Stimulated activated naive CD4-positive, alpha-beta T cell treated with Interleukin-2 at 50 U/mL for 16 hours (primary cell): ENCODE measurements at regions not wholly inside any gene's neighbourhood (a gene's known extent, or its start where the extent isn't known, plus 50 kb on each side); places are given as distances from the start of the nearest gene placed in this dataset.

Source experiments
- DNase-seq: peaks from one replicate; lab custom pipeline; 2025; lab: John Stamatoyannopoulos, UW

DNA sequence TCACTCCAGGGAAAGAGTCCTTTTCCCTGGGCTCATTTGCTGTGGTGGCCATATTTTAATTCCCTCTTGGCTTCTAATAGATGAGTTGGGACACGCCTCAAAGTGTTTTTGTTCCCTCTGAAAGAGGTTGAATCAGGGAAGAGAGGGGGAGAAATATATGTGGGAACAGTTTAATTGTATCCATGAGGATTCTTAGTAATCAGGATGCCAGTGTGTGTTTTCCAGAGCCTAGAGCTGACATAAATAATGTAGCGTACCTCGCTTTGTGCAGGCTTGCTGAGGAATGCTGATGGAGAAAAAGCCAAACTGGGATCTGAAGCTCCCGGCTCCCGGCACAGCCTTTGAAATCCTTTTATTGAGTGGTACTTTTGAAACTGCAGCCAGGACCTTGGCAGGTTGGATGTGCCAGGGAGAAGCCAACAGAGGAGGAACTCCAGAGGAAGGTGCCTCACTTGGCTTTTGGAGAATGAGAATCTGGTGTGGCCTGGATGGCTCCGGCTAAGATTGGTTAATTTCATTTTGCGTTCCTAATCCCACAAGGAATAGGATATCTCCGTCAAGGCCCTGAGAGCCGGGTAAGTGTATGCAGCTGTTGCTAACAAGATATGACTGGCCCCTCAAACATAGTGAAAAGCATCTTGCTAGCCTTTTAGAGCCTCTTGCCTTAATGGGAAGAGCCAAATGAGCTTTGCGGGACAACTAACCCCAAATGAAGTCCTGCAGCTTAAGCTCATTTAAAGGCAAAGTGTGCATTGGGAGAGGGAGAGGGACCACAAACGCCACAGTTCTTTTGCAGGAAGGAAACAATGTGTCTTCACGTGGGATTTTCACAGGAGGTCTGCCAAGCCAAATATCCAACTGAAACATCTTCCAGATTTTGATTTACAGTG is 471.1 kb upstream of the WWC1 start:
- DNase-seq, result no peak

DNA sequence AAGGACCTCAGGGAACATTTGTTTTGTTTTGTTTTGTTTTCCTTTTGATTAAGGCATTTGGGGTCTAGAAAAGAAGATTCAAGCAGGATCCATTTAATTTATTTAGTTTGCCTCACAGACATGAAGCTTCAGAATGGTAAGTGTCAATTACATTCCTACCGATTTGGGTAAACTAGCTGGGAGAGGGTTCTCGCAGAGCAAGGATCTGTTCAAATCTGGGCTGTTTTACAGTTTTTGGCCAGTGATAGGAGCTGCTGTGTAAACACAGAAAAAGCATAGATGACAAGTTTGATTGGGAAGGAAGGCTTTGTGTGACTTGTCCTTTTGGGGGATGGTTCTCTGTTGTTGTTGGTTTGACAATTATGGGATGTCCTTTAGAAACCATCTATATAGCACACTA is 470.3 kb upstream of the WWC1 start:
- no peak for DNase-seq

DNA sequence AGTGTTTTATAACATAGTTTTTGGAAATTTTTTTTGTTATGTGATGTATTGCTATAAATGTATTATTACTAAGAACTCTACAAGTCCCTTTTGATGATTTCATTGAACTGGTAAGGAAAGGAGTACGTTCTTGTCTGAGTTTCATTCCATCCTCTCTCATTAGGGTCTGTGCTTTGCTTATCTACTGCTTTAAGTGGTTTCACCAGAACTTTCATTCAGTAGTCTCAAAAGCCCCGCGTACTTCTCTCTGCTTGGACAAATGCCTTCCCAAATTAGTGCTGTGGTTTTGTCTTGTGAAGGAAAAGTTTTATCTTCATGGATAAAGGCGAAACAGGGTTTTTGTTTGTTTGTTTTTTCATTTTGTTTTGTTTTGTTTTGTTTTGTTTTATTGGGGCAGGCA is 469.8 kb upstream of the WWC1 start:
- no peak for DNase-seq

DNA sequence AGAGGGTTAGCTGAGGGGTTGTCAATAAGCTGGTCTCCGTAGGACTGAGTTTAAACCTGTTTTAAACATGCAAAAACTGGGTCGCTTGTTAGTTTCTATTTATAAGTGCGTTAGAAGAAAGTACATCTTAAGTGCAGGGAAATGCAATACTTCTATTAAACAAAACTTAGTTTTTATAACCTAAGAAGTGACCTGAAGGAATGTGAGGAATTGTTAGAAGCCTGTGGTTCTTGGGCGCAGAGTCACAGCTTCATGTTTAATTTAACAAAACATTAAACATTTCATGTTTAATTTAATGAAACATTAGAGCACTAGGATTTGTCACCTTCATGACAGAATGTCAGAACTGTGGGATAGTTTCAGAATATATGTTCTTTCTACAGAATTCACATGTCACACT is 469.2 kb upstream of the WWC1 start:
- no peak for DNase-seq

DNA sequence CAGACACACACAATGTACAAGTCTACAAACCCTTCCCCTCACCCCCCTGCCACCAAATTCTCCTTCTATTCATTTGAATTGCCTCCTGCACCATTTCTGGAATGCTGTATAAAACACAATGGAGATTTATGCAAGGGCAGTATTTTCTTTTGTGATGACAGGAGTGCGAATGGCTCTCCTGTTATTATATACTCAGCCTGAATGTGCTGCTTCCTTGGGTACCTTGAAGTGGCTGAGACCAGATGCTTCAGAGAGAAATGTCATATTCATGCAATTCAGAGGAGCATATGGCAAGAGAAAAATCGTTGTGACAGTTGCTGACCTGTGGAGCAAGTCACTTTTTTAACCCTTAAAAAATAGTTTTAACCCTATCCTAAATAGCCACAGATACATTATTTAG is 468.0 kb upstream of the WWC1 start:
- DNase-seq, result no peak

DNA sequence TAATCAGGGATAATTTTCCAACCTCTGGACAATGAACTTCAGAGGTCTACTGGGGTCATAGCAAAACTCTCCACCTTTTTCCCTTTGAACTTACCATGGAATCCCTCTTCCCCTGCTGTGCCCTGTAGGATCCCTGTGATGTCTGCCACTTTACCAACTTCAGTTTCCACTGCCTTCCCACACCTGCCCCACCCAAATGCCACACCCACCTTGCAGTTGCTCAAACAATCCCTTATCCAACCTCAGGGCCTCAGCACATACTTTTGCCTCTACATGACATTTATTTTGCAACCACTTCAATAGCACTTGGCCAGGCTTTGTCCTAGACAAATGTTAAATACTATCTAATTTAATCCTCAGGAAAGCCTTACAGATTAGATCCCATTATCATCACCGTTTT is 463.7 kb upstream of the WWC1 start:
- DNase-seq, result no peak

DNA sequence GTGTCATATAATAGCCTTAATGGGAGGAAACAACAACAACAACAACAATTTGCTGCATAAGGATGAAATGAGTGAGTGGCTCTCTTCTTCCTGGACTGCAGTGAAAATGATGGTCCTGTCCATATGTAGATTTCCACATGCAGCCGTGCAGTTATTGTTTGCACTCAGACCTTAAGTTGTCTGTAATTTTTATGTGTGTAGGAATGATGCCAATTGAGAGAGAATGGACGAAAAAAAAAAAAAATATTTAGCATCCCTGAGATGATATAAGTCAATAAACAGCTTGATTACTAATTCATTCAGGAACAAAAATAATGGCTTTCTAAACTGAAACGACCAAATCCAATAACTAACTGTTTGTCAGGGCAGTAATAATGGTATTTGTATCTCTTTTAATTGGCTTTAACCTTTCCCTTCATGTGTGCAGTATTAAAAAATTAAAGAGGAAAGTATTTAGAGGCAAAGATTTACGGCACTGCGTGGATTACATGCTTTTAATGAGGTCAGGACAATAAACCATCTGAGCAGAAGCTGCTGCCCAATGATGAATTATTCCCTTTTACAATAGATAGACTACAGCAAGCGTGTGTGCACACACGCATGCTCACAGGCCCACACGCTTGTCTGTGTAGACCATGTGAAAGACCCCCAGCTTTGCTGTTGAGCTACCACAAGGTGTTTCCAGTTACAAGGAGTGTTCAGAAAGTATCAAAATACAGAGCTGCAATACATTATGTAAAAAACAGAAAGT is 459.5 kb upstream of the WWC1 start:
- no peak for DNase-seq

DNA sequence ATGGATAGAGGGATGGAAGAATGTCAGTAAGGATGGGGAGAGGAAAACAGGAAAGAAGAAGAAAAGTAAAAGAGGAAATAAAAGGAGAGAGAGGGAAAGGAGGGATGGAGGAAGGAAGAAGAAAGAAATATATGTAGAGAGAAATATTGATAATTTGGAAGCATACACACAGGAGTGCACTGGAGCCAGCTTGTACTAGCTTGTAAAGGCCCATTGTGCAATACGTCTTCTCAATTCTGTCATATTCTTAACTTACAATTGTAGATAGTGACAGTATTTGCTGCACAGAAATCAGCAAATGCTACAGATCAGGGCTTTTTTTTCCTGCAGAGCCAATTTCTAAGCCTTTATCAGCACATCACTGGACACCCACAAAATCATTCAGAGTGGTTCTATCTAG is 458.8 kb upstream of the WWC1 start:
- no peak for DNase-seq

DNA sequence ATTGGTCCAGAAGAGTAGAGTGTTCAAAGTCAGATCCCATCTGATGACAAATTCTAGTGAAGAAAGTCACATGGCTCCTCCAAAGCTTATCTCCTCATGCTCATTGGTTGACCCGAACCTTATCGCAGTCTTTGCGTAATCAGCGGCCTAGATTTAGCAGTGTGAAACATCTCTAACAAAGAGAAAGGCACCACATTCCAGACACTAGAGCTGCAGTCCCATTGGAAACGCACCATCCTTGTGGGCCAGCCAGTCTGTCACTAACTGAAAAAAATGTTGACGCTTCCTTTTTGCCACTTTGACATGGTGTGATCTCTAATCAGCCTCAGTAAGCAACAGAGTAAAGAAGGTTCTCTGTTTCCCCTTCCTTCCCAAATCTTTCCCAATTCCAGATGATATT is 458.0 kb upstream of the WWC1 start:
- no peak for DNase-seq

DNA sequence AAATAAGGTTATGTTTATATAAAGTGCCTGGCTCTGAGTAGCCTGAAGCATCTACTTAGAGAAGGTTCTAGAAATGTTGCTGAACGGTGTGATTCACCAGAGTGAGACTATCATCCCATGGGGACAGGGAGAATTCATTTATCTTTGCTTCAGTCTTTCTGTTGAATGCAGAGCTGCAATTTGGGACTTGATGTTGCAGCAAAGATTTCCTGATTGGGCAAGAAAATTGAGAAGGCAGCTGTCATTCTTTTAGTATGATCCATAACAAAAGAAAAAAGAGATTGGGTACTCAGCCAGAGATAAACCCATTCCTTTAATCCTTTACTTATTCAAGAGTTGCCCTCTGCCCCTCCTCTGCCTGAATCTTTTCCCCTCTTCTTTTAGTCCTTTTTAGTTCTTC is 456.3 kb upstream of the WWC1 start:
- no peak for DNase-seq

DNA sequence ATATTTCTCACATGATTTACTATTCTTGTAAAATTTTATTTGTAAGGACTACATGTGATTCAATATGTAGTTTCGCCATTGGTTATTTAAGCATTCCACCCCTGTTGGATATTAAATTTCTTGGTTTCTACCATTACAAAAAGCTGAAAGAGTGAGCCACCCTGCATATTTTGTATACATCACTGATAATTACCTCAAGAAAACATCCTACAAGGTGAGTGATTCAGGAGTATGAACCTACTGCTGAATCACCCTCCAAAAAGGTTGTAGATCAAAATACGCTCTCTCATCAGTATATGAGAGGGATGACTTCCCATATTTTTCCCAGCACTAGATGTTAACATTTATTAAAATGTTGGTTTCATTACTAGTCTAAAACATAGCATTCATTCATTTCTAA is 454.3 kb upstream of the WWC1 start:
- no peak for DNase-seq

DNA sequence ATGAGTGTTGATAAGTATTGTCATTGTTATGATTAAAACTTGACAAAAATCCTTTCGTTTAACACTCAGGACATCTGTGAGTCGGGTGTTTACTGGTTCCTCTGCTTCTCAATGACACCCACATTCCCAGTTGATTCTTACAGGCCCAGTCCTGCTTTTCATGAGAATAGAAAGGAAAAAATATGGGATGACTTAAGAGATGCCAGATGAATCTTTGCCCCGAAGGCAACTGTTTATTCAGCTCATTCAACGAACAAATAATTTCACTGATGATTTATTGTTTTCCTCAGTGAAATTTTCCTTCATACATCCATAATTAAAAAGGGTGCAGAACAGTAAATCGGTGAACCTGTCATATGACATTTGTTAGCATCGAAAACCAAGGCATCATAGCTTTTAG is 452.4 kb upstream of the WWC1 start:
- DNase-seq, result no peak

DNA sequence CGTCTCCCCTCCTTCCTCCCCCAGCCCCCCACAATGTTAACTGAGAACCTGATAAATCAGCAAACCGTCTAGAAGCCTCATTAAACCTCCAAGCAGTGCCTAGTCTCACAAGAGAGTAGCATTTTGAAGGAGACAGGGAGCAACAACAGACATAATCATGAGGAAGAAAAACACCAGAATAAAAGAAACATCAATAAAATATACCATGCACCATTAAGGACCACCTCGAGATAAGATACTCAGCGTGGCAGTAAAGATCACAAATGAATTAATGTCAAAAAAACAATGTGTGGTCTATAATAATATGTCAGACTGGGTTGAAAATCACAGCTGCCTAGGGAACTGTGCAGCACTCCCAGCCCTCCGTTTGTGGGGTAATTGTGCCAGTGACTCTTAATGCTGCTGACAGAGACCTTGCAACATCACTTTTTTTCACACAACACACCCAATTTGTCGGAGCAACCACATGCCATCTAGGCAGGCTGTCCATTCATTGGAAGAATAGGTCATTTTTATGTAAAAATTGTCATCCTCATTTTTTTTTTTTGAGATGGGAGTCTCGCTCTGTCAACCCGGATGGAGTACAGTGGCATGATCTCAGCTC is 450.8 kb upstream of the WWC1 start:
- DNase-seq, result no peak

DNA sequence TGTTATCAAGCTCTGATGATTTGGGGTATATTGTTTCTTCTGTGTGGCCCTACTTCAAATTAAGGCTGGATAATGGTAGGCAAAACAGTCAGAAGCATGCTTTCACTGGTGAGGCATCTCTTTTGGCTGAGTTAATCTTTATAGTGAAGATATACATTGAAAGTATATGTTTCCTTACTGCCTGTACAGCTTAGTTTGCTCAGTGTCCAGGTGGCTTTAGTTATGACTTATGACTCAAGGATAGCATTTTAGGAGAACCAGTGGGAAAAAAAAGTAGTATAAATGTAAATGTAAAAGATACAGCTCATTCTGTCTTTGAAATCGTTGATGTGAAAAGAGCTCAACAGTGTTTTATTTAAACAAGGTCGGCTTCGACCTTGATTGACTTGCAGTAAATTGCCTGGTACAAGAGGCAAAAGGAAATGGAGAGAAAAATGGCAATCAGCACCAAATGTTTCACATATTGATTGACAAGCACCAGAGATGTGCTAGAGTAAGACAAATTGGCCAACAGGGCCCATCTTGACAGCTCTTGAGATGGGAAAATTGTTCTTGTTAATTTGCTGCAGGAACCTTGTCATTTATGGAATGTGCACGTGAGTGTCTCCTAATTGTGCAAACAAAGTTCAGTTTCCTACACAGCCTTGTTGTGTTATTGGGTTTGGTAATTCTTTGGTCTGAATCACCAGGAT is 447.4 kb upstream of the WWC1 start:
- no peak for DNase-seq

DNA sequence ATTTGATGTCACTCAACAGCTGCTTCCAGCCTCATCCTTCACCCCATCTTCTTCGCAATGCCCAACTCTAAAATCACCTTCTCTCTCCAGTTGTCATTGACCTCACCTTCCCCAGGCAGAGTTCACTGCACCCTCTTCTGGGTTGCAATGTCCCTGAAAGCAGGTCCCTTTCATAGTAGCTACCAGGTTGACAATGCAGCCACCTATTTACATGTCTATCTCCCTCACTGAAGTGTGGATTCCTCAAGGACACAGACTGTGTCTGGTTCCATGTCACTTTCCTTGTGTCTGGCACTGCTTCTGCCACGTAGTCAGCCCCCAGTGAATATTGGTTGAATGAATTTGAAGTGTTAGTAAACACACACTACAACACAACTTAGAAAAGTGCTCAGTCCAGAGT is 445.5 kb upstream of the WWC1 start:
- no peak for DNase-seq

DNA sequence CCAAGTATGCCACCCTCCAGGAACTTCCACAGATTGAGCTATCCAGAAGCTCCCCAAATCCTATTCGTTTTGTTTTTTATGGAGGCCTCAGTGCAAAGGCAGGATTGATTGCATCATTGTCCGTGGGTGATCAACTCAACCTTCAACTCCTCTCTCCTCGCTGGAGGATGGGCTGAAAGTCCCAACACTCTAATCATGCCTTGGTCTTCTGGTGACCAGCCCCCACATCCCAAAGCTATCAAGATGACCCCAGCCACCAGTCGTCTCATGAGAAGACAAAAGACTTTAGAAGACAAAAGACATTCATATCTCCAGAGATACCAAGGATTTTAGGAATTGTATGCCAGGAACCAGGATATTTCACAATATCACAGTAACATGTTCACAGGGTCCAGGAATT is 441.6 kb upstream of the WWC1 start:
- DNase-seq, result no peak

DNA sequence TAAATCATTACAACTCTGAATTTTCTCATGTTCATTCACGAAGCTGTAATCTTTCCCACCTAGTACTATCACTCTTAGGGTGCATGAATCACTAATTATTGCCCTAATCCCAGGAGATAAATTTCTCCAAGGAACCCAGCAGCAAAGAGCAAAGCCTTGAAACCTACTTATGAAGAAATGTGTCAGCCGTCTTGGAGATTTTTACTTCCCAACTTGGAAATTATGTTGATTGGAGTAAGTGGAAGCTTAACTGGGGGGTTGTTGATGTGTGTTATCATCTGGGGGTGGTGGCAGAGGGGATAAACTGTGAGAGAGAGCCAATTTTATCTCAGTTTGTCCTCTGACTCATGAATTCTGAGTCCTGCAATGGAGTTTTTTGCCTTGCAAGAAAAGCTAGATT is 440.5 kb upstream of the WWC1 start:
- no peak for DNase-seq

DNA sequence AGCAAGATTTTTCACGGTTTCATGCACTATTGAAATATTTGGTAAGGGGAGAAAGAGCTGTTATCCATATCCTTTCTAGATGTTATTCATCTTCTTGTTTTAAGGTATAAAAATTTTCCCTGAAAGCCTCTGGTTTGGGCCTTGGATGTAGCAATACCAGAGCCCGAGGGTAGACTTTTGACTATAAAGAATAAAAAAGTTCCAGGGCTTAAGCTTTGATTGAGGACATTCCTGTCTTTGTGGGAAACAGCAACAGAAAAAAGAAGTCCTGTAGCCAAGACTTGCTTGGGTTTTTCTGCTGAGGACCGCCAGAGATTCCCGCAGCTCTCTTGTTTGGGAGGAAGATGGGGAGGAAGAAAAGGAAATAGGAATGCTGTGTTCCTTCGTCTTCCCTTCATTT is 440.0 kb upstream of the WWC1 start:
- DNase-seq, result no peak

DNA sequence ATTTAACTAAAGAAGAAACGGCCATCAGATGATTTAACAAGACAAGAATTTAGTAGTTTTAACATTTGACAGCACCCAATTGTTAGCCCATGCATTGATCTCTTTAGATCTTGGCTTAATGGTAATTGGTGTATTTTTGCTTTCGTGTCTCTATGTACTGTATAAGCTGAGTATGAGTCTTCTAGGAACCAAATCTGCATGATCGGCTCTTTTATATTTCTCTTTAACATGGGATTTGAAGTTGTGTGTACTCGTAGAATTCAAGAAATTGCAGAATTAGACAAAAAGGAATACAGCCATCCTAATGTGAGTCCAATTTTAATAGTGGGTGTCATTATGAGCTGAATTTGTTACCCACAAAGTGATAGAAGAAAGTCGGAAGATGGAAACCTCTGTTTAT is 438.9 kb upstream of the WWC1 start:
- no peak for DNase-seq

DNA sequence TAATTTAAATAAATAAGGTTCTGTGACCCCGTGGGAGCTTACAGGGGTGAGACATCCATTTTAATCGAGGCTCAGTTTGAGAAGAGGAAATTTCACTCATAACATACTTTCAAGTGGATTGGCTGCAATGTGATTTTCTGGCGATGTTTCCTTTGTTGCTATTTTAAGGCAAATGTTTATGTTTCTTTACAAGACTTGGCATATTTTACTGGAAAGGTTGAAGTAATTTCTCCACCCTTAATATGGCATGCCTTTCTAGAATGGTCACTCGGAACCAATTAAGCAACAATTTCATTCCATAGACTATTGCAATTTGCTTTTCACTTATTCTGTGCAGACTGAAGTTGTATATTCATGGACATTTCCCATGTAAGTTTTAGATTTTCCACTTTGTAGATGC is 438.0 kb upstream of the WWC1 start:
- DNase-seq, result no peak

DNA sequence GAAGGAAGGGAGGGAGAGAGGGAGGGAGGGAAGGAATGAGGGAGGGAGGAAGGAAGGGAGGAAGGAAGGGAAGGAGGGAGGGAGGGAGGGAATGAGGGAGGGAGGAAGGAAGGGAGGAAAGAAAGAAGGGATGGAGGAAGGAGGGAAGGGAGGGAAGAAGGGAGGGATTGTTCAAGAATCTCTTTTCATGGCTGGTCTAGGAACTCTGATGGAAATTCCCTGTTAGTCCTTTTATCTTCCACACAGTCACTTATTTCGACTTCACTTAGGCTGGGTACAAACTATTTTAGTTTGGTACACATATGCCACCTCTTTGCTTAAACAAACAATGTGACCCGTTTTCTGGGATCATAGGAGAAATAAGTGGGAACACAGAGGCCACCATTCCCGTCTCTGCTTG is 435.6 kb upstream of the WWC1 start:
- no peak for DNase-seq

DNA sequence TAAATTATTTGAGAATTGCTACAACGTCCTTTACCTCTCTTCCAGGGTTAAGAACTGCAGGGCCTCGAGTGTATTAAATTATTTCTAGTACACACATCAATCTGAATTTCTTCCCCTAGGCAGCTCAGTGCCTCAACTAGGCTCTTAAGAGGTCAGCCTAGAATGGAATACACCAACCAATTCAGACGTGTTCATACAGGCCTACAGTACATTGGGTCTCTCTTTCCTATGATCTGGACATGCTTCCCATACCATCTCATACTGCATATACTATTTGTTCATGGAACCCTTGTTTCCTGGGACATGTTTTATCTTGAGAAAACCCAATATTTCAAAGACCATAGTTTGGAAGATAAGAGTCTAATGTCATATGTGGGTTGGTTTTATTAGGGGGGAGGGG is 434.1 kb upstream of the WWC1 start:
- no peak for DNase-seq
